Activated T-cell treated with anti-CD3 and anti-CD28 coated beads for 24 hours (primary cell): ENCODE measurements at regions not wholly inside any gene's neighbourhood (a gene's known extent, or its start where the extent isn't known, plus 50 kb on each side); places are given as distances from the start of the nearest gene placed in this dataset.
A peak's percentile ranks its signal among the peaks of the same experiment; 100 is the strongest.
"Not testable (repeated sequence)": the region's sequence is repeated elsewhere in the genome, so short reads cannot be mapped to it uniquely, and the experiment has no call there.

ENCODE experiments used
- DNase-seq: peaks from one replicate; pipeline ENCODE4 v3.0.0-alpha.2; 2020; ENCODE audit warnings: low read depth

DNA sequence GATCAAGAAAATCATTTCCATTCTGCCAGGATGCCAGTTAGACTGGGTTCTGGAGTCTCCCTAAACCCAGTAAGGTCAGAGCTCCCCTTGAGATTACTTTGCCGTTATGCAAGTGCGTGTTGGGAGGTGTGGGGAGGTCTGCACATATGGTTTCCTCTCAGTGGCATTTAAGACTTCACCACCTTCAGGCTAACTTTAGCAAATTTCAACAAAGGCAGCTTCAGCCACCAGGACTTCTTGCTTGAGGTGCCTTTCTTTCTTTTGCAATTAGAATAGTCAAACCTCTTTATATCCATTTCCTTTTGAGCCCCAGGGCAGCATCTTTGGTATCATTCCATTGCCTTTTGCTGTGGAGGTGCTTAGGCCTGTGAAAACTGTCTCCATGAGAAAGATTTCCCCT, 117.2 kb upstream of the CCND2 start:
- no peak for DNase-seq

DNA sequence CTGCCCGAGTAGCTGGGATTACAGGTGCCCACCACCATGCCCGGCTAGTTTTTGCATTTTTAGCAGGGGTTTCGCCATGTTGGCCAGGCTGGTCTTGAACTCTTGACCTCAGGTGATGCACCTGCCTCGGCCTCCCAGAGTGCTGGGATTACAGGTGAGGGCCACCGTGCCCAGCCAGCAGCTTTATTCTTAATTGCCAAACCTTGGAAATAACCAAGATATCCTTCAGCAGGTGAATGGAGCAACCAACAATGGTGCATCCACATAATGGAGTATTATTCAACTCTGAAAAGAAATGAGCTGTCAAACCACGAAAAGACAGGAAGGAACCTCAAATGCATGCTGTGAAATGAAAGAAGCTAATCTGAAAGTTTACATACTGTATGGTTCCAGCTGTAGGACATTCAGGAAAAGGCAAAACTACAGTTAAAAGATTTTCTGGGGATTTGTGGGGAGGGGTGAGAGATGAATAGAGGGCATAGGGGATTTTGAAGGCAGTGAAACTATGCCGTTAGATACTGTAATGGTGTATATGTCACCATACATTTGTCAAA, 118.8 kb upstream of the CCND2 start:
- DNase-seq, result no peak

DNA sequence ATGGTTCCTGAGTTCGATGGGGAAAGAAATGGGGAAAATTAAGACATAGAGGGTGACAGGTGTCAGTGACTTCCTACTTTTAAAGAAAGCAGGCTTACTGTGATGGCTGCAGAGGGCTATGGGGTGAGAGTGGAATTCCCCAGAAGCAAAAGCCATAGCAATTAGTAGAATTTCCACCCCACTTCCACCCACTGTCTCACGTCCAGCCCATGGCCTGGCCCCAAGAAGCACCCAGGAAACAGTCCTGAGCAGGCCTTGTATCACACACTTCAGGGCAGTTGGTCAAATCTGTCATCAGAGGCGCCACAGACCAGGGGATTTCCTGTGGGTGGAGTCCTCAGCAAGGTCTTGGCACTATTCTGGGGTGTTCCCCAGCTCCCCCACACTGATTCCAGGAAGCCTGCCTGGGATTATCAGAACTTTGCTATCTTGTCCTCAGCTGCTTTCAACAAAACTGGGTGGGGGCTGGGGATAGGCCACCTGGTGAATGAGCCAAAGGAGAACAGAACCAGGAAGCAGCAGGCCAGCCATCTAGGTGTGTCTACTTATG, 120.1 kb upstream of the CCND2 start:
- peak; percentile 61 for DNase-seq

DNA sequence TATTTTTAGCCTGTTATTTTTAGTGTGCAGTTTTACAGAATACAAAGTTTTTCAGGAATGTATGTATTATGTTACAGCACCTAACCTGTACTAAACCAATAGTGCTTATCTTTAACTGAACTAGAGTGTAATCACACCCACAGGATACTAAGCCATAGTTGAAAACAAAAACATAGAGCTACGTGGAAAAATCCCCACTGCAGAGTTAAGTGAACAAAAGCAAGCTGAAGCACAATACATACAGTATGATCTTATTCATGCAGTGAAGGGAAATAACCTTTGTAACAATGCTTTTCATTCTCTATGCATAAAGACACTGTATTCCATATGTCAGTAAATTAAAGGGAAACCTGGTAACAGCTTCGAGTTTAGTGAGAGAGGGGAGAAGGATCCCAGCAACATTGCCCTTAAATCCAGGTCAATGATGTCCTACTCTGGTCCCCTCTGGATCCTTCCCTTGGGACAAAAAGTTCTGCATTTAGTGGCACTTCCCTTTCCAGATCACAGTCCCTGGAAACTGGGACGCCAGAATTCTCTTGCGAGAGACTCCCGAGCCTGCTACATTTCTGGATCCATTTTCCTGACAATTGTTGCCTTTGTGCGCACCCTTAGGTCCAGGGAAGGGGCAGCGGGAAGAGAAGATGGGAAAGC, 121.3 kb upstream of the CCND2 start:
- no peak for DNase-seq

DNA sequence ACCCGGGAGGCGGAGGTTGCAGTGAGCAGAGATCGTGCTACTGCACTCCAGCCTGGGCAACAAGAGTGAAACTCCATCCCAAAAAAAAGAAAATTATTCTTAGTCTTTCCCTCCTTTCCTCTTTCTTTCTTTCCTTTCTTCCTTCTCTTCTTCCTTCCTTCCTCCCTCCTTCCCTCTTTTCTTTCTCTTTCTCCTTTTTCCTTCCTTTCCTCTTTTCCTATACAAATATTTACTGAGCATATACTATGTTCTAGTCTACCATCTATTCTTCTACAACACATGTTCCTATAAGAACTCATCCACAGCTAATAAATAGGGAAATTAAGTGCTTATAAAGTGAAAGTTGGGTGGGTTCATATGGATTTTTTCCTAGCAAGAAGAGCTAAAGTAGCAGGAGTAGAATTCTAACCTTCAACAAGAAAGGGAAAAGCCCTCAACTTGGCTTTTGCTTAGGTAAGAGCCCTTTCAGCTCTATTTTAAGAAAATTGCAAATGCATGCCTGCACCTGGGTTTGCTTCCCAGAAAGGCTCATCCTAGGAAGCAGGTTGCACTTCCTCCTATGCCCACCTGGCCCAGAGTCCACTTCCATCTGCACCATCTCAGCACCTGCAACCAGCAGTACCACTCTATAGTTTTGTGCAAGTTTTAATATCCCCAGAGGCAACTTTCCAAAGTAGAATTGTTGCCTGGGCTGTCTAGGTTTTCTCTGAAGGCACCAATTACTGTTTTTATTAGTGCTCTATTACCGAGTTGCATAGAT, 122.0 kb upstream of the CCND2 start:
- no peak for DNase-seq

DNA sequence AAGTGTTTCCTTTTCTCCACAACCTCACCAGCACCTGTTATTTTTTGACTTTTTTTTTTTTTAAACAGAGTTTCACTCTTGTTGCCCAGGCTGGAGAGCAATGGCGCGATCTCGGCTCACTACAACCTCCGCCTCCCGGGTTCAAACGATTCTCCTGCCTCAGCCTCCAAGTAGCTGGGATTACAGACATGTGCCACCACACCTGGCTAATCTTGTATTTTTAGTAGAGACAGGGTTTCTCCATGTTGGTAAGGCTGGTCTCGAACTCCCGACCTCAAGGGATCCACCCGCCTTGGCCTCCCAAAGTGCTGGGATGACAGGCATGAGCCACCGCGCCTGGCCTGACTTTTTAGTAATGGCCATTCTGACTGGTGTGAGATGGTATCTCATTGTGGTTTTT, 123.2 kb upstream of the CCND2 start:
- DNase-seq, result not testable (repeated sequence)

DNA sequence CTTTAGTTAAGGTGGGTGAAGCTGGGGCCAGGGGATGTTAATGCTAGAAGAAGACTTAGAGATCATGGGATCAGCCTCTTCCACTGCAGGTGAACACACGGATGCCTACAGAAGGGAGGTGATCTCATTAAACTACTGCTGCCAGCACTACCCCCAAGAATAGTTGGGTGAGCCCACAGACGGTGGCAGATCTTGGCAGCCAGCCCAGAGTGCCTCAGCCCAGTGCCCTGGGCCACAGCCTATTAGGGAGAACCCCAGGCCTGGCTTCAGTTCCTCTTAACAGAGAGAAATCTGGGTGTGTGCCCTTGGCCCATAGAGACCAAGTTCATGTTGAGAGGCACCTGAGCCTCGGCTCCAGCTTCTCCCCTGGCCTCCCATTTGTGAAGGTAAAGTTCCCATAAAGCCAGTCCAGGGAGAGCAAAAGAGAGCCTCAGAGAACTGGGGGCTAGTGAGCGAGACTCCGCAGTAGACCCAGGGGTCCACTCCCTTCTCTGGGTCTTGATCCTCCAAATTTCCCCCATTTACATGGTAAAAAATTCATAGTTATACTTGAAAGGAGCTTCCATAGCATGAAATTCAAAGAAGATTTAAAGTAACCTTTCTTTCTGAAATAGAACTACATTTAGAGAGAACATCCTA, 125.0 kb upstream of the CCND2 start:
- DNase-seq, result no peak

DNA sequence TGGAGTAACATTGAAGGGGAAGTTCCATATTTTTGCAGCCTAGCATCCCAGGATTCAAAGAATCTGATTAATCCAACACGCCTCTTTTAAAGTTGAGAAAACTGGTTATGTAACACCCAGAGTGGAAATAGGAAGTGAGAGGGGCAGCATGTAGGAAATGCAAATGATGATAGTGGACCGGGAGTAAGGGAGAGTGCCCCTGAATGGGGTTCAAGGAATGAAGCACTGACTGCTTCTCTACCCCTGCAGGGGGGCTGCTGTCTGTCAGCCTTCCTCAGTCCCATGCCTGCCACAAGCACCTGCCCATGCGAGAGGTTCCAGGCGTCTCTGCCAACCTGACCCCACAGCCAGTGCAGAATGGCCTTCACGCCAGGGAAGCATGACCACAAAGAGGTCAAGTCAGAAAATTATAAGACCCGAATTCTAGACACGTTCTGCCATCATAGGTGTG, 126.5 kb upstream of the CCND2 start:
- DNase-seq, result no peak

DNA sequence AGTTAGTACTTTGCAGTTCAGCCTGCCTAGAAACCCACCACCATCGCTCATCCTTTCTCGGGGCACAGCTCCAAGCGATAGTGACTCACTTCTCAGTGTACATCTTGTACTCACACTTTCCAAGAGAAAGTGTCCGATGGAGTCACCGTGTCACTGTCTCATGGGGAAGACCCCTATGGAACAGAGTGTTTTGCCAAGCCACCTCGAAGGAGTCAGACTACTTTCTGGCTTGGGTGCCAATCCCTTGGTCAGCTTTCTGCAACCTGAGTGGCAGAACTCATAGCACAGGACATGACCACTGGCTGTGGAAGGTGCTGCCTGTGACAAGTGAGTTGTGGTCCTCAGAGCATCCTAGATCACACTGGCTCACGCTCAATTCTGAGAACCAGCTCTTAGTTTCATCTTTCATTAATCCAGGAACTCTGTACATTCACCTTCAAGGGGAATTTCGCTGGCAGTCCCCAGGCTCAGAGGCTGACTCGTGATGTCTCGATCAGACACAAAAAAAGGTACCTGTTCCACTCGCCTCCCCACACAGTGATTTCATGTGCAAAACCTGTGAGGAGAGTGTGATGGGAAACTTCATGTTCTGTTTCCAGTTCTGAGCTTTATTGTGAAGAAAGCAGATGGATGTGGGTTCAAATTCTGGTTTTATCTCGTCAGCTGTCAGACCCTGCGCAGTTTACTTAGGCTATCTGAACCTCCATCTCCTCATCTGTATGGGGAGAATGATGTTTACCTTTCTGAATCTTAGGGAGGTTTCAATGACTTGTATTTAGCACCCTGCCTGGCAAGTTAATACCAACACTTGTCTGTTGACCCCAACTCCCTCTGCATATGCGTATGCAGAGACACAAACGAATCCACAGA, 127.3 kb upstream of the CCND2 start:
- DNase-seq, result peak; percentile 69

DNA sequence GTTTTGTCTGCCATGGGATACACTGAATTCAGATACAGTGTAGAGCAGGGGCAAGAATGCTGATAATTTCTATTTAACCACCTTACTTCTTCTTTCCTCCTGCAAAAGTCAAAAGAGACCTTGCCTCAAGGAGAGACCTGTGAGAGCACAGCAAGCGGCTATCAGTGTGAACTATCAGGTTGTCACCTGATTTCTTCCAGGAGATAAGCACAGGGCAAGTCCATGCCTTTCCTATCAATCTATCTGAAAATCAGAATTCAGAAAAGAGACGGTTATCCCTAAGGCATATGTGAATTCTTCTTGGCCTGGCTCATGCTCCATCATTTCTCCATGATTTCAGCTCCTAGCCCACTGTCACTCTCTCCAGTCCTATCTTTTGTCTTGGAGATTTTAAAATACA, 128.9 kb upstream of the CCND2 start:
- no peak for DNase-seq

DNA sequence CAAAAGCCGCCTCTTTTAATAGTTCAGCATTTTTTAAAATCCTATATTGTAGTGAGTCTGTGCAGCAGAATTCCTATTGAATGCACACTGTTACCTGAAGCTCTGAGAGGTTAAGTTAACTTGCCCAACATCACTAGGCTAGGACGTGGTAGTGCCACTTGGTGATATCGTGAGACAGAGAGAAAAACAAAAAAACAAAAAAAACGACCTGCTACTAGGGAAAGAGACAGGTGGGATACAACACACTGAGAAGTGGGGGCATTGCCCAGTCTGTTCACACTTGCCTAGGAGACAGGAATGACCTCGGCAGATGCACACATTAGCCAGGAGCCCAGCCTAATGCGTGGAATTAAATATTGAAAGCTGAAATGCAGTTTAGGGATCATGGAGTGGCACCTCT, 129.7 kb upstream of the CCND2 start:
- no peak for DNase-seq

DNA sequence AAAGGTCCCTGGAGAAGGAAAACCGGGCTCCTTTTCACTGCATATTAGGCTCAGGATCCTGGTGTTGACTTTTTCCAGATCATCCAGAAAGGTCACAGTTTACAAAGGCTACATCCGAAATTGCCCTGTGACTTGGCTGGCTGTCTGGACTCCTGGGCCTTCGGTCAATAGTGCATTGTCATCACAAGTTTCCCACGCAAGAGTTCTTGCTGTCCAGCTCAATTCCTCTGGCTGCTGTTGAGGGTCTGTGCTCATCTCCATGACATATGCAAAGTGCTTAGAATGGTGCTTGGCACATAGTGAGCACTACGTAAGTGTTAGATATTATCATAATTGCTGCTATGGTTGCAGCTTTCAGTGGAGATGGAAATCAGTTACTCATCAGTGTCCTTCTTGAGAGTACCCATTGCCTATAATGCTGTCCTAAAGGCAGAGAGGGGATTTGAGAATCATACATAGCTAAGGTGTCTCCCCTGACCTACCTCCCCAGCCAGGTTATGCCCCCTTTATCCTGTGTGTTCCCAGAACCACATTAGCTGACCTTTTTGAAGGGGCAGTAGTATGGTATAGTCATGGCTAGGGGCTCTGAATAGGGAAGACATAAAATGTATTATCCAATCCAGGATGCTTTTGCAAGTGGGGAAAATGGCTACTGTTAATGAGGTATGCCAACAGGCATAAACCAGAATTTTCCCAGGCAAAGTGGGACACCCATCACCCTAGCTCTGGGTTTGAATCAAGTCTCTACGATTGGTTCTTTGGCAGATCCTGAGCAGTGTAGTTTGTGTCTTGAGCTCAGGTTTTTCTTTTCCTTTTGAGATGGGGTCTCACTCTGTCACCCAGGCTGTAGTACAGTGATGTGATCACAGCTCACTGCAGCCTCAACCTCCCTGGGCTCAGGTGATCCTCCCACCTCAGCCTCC, 132.0 kb upstream of the CCND2 start:
- no peak for DNase-seq

DNA sequence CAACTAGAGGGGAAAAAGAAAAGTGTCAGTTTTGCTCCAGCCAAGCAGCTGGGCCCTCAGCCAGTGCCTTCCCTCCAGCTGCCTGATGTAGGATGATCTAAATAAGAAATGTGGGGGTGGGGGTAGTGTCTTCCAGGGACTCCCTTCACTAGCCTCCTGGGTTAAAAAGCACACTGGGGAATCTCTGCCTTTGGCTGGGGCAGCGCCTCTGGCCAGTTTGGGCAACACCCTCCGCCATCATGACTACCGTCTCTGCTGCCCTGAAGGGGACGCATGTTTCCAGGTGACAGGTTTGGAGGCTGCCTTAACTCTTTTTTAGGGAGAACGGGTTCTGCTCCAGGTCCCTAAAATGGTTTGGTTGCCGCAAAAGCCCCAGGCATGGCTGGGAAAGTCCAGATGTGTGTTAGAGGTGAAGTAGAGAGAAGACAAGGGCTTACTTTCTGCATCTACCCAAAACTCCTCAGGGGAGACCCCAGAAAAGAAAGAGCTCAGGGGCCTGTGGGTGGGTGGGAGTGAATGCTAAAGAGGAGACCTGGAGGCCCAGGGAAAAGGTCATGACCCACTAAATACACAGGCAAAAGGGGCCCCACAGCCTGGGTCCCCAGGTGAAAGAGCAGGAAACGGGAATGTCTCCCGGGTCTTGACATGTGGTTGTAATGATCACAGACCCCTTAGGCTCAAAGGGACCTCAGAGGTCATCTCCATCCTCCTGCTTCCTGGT, 132.8 kb upstream of the CCND2 start:
- DNase-seq, result no peak

DNA sequence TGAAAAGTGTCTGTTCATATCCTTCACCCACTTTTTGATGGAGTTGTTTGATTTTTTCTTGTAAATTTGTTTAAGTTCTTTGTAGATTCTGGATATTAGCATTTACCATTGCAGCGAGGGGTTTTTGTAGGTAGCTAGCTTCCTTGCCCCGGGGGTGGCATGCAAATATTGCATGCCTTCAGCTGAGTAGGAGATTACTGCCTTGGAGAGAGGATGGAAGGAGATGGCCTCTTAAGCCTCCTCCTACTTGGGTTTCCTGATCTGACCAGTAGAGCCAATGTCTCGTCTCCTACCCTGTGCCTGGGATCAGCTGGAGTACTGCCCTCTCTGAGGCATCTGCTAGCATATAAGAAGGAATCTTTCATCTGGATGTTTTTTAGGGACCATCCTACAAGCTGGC, 134.4 kb upstream of the CCND2 start:
- DNase-seq, result no peak

DNA sequence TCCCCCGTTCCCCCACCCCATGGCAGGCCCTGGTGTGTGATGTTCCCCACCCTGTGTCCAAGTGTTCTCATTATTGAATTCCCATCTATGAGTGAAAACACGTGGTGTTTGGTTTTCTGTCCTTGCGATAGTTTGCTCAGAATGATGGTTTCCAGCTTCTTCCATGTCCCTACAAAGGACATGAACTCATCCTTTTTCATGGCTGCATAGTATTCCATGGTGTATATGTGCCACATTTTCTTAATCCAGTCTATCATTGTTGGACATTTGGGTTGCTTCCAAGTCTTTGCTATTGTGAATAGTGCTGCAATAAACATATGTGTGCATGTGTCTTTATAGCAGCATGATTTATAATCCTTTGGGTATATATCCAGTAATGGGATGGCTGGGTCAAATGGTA, 135.0 kb upstream of the CCND2 start:
- not testable (repeated sequence) for DNase-seq

DNA sequence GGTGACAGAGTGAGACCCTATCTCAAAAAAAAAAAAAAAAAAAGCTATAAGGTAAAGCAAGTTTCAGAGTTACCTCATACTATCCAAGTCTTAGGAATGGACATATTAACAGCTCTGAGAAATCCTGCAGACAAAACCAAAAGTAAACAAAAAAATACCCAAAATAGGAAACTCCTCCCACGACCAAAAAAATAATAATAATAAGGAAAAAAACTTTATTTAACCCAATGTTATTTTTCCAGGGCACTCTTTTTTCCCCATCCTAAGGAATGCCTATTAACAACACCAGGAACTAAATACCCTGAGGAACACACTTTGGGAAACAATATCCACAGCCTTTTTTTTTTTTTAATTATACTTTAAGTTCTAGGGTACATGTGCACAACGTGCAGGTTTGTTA, 135.5 kb upstream of the CCND2 start:
- no peak for DNase-seq

DNA sequence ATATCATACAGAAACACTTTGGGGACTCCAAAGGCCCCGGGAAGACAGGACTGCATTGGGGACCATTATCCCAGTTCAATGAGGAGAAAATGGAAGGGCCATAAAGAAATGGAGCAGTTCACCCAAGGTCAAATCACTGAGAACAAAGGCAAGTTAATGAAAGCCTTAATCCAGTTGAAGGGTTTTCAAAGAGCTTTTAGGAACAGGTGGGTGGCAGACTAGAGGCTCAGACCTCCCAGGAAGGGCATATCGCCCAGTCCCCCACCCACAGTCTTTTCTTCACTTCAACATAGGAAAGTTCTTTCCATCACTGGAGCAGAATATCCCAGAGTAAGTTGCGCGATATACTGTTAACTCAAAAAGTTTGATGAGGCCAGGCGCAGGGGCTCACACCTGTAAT, 136.1 kb upstream of the CCND2 start:
- no peak for DNase-seq

DNA sequence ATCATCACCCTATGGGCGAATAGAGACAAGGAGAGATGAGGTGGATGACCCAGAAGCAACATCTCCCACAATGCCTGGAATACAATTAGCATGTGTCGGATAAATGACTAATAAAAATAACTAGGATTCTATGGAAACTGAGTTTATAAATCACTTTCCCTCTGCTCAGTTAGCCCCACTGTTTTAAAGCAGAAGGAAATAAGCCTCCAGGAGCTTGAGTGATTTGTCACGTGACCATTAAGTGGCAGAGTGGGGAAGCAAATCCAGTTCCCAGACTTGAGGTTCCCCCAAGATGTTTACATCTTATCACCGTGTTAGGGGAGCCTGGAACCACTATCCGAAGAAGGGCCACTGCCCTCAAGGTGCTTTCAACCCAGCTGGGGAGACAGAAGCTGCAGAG, 136.5 kb upstream of the CCND2 start:
- DNase-seq, result no peak

DNA sequence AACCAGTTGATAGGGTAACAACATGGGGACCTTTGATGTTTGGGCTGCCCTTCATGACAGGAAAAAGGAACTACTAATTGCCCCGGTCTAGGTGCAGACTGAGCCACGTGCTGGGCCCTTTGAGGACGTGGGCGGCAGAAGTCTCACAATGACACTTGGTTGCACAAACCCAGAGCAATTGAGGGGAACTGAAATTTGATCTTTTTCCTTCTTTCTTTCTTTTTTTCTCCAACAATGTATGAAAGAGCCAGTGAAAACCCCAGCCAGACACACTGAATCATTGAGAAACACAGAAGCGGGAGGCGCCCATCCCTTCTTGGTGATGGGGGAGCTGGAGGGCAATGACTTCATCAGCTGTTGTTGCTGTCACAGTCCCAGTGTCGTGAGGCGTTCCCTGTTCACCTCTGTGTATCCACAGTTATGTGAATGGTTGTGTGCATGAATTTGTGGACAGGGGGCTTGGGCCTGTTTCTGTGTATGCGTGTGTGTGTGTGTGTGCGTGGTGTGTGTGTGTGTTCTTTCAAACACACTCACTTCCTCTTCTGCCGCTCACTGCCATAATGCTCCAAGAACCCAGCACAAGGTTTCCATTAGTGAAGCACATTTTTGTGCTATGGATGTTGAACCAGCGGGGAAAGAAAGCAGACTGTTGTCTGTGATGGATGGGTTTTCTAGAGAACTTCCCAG, 137.5 kb upstream of the CCND2 start:
- peak; percentile 60 for DNase-seq
